ENCODE measurements at regions not wholly inside any gene's neighbourhood (a gene's known extent, or its start where the extent isn't known, plus 50 kb on each side); places are given as distances from the start of the nearest gene placed in this dataset.

DNA sequence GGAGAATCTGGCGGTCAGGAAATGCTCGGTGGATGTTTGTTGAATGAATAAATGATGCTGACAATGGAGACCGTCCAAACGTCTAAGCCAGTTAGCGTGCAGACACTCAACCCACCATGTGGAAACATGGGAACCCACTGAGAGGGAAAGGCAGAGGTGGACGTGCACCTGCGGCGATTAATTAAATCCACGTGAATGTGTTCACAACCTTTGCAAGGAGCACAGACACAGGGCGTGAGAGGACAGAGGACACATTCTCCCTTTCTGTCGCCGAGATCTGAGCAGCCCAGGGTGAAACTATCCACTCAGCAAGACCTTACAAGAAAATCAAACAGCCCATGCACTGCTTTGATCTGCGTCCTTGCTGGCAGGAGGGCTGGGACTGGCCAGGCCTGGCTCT lies 58.3 kb upstream of the LINC01488 start:
- Histone ChIP-seq H3K27ac (ENCODE audit: low read length) (no peak overlapping the region), H3K9ac (ENCODE audit: low read depth, low read length) (no peak overlapping the region), H3K27me3 (ENCODE audit: insufficient read depth, low read length, poor library complexity) (no peaks in the 10 kb centered on the region), H2AFZ (ENCODE audit: low read depth, low read length) (no peak overlapping the region), H3K4me2 (ENCODE audit: insufficient read depth, low read length) (no peak overlapping the region), H3K4me3 (ENCODE audit: low read depth in 1 of 2, low read length in 2 of 2) (no peak overlapping the region), H3K36me3 (ENCODE audit: insufficient read depth, low read length) (no peaks in the 10 kb centered on the region), H3K4me1 (ENCODE audit: insufficient read depth, low read length) (no peaks in the 10 kb centered on the region), H3K9me3 (ENCODE audit: insufficient read depth, low read length, severe bottlenecking) (peaks cover 6% of the 10 kb centered on the region), H3K79me2 (ENCODE audit: insufficient read depth, low read length) (no peaks in the 10 kb centered on the region), H4K20me1 (ENCODE audit: insufficient read depth, low read length) (no peaks in the 10 kb centered on the region)
- DNase-seq (no peak), ATAC-seq (ENCODE audit: insufficient read depth, low read depth) (no peak)
- TF ChIP-seq CTCF (IDR thresholded peaks at IDR 0.05; ENCODE audit: borderline replicate concordance, extremely low read depth, low read length, poor library complexity, severe bottlenecking) (no peak), EZH2 (IDR thresholded peaks at IDR 0.05; ENCODE audit: borderline replicate concordance, low read depth, low read length, severe bottlenecking) (no peak)

DNA sequence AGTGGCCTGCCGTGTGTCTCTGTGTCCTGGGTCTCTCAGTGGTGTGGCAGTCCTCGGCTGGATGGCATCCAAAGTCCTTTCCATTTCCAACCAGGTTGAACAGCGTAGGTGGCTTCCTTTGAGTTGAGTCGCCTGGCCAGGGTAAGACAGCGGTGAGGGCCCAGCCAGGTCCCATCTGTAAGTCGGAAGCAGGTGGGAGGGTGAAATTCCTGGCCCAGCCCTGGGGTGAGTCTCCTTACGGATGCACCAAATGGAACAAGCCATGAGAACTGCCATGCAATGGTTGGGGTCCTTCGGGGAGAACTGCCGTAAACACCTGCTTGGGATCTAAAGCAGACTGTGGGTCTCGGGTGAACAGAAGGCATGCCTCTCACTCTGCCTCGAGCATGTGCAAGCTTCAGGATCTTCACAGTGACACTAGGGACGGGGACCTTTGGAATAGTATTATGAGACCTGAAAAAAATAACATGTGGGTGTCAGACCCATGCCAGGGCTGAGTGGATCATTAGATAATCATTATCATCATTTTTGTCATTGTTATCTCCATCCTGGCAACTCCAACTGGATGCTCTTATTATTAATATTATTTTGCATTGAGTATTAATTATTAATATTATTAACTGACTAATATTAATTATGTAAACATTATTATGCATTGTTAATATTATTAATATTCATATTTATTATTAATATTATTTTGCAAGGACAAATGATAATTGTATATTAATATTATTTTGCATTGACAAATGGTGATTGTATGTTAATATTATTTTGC lies 57.7 kb upstream of the LINC01488 start:
- Histone ChIP-seq H3K27ac (ENCODE audit: low read length) (no peak overlapping the region), H3K9ac (ENCODE audit: low read depth, low read length) (no peak overlapping the region), H4K20me1 (ENCODE audit: insufficient read depth, low read length) (peaks cover 4% of the 10 kb centered on the region; the same call in 1 of the 2 replicates), H3K4me3 (ENCODE audit: low read depth in 1 of 2, low read length in 2 of 2) (no peak overlapping the region), H3K36me3 (ENCODE audit: insufficient read depth, low read length) (no peaks in the 10 kb centered on the region), H3K4me2 (ENCODE audit: insufficient read depth, low read length) (no peak overlapping the region), H3K9me3 (ENCODE audit: insufficient read depth, low read length, severe bottlenecking) (peaks cover 6% of the 10 kb centered on the region), H3K4me1 (ENCODE audit: insufficient read depth, low read length) (no peaks in the 10 kb centered on the region), H2AFZ (ENCODE audit: low read depth, low read length) (no peak overlapping the region), H3K27me3 (ENCODE audit: insufficient read depth, low read length, poor library complexity) (no peaks in the 10 kb centered on the region), H3K79me2 (ENCODE audit: insufficient read depth, low read length) (no peaks in the 10 kb centered on the region)
- ATAC-seq (ENCODE audit: insufficient read depth, low read depth) (no peak), DNase-seq (no peak)
- TF ChIP-seq EZH2 (IDR thresholded peaks at IDR 0.05; ENCODE audit: borderline replicate concordance, low read depth, low read length, severe bottlenecking) (no peak), CTCF (IDR thresholded peaks at IDR 0.05; ENCODE audit: borderline replicate concordance, extremely low read depth, low read length, poor library complexity, severe bottlenecking) (no peak)

DNA sequence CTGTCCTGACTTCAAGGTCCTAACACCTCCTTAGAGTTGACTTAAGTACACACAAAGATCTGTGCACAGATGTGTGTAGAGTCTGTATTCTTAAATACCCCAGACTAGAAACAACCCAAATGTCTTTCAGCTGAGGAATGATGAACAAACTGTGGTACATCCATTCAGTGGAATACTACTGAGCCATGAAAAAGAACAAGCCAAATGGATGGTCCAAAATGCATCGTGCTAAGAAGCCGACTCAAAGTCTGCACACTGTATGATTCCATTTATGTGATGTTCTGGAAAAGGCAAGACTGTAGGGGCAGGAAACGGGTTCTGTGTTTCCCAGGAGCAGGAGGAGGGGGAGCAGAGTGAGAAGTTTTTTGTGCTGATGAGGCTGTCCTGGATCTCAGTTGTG lies 56.7 kb upstream of the LINC01488 start:
- Histone ChIP-seq H2AFZ (ENCODE audit: low read depth, low read length) (no peak overlapping the region), H3K4me2 (ENCODE audit: insufficient read depth, low read length) (no peak overlapping the region), H3K27ac (ENCODE audit: low read length) (no peak overlapping the region), H3K9ac (ENCODE audit: low read depth, low read length) (no peak overlapping the region), H3K79me2 (ENCODE audit: insufficient read depth, low read length) (no peaks in the 10 kb centered on the region), H3K4me3 (ENCODE audit: low read depth in 1 of 2, low read length in 2 of 2) (no peak overlapping the region), H3K36me3 (ENCODE audit: insufficient read depth, low read length) (no peaks in the 10 kb centered on the region), H3K4me1 (ENCODE audit: insufficient read depth, low read length) (no peaks in the 10 kb centered on the region), H3K27me3 (ENCODE audit: insufficient read depth, low read length, poor library complexity) (no peaks in the 10 kb centered on the region), H4K20me1 (ENCODE audit: insufficient read depth, low read length) (peaks cover 6% of the 10 kb centered on the region; the same call in 1 of the 2 replicates), H3K9me3 (ENCODE audit: insufficient read depth, low read length, severe bottlenecking) (peaks cover 6% of the 10 kb centered on the region)
- DNase-seq = no peak
- TF ChIP-seq EZH2 (IDR thresholded peaks at IDR 0.05; ENCODE audit: borderline replicate concordance, low read depth, low read length, severe bottlenecking) (no peak), CTCF (IDR thresholded peaks at IDR 0.05; ENCODE audit: borderline replicate concordance, extremely low read depth, low read length, poor library complexity, severe bottlenecking) (no peak)
- ATAC-seq (ENCODE audit: insufficient read depth, low read depth) = no peak
